ENCODE measurements at regions not wholly inside any gene's neighbourhood (a gene's known extent, or its start where the extent isn't known, plus 50 kb on each side); places are given as distances from the start of the nearest gene placed in this dataset.

DNA sequence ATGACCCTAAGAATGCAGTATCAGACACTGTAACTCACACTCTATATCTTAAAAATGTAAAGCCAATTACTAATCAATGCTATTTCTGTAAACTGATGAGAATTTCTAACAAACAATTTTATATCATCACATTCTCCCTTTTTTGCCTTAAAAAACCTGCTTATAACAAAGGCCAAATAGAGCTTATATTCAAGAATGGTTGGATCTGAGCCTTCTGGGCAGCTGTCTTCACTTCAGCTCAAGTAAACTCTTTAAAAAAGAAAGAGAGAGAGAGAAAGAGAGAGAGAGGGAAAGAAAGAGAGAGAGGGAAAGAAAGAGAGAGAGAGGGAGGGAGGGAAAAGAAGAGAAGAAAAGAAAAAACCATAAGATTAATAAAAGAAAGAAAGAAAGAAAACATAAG, 231.8 kb downstream of the KCNE4 start:
- DNase-seq (ENCODE audit: low spot score), result no peak
- no peaks in the 10 kb centered on the region for H3K36me3 Mint-ChIP-seq
- POLR2A ChIA-PET, result no interaction called here
- CTCF ChIA-PET, result interaction anchor here (0.6 kb wide), 1 partner anchor 201 kb away, joined by 3 read pairs; no protein-coding TSS in a partner anchor
- H3K9me3 Mint-ChIP-seq, result peaks cover 16% of the 10 kb centered on the region
- no peak overlapping the region for H3K4me3 Mint-ChIP-seq
- H3K4me1 Mint-ChIP-seq, result no peaks in the 10 kb centered on the region
- ATAC-seq, result no peak
- no peaks in the 10 kb centered on the region; the same call in 1 of the 2 replicates for H3K27me3 Mint-ChIP-seq (ENCODE audit: low read depth)
- TF ChIP-seq, protein P1, sequence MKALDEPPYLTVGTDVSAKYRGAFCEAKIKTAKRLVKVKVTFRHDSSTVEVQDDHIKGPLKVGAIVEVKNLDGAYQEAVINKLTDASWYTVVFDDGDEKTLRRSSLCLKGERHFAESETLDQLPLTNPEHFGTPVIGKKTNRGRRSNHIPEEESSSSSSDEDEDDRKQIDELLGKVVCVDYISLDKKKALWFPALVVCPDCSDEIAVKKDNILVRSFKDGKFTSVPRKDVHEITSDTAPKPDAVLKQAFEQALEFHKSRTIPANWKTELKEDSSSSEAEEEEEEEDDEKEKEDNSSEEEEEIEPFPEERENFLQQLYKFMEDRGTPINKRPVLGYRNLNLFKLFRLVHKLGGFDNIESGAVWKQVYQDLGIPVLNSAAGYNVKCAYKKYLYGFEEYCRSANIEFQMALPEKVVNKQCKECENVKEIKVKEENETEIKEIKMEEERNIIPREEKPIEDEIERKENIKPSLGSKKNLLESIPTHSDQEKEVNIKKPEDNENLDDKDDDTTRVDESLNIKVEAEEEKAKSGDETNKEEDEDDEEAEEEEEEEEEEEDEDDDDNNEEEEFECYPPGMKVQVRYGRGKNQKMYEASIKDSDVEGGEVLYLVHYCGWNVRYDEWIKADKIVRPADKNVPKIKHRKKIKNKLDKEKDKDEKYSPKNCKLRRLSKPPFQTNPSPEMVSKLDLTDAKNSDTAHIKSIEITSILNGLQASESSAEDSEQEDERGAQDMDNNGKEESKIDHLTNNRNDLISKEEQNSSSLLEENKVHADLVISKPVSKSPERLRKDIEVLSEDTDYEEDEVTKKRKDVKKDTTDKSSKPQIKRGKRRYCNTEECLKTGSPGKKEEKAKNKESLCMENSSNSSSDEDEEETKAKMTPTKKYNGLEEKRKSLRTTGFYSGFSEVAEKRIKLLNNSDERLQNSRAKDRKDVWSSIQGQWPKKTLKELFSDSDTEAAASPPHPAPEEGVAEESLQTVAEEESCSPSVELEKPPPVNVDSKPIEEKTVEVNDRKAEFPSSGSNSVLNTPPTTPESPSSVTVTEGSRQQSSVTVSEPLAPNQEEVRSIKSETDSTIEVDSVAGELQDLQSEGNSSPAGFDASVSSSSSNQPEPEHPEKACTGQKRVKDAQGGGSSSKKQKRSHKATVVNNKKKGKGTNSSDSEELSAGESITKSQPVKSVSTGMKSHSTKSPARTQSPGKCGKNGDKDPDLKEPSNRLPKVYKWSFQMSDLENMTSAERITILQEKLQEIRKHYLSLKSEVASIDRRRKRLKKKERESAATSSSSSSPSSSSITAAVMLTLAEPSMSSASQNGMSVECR (CRISPR knock-in tag; IDR thresholded peaks at IDR 0.05; ENCODE audit: borderline replicate concordance), result no peak
- TF ChIP-seq, protein P2, sequence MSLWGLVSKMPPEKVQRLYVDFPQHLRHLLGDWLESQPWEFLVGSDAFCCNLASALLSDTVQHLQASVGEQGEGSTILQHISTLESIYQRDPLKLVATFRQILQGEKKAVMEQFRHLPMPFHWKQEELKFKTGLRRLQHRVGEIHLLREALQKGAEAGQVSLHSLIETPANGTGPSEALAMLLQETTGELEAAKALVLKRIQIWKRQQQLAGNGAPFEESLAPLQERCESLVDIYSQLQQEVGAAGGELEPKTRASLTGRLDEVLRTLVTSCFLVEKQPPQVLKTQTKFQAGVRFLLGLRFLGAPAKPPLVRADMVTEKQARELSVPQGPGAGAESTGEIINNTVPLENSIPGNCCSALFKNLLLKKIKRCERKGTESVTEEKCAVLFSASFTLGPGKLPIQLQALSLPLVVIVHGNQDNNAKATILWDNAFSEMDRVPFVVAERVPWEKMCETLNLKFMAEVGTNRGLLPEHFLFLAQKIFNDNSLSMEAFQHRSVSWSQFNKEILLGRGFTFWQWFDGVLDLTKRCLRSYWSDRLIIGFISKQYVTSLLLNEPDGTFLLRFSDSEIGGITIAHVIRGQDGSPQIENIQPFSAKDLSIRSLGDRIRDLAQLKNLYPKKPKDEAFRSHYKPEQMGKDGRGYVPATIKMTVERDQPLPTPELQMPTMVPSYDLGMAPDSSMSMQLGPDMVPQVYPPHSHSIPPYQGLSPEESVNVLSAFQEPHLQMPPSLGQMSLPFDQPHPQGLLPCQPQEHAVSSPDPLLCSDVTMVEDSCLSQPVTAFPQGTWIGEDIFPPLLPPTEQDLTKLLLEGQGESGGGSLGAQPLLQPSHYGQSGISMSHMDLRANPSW (CRISPR knock-in tag; conservative IDR thresholded peaks at IDR 0.05; ENCODE audit: low read depth), result no peak
- no peak for TF ChIP-seq ZNF671 (CRISPR knock-in tag; IDR thresholded peaks at IDR 0.05)
- H3K27ac Mint-ChIP-seq, result no peak overlapping the region

DNA sequence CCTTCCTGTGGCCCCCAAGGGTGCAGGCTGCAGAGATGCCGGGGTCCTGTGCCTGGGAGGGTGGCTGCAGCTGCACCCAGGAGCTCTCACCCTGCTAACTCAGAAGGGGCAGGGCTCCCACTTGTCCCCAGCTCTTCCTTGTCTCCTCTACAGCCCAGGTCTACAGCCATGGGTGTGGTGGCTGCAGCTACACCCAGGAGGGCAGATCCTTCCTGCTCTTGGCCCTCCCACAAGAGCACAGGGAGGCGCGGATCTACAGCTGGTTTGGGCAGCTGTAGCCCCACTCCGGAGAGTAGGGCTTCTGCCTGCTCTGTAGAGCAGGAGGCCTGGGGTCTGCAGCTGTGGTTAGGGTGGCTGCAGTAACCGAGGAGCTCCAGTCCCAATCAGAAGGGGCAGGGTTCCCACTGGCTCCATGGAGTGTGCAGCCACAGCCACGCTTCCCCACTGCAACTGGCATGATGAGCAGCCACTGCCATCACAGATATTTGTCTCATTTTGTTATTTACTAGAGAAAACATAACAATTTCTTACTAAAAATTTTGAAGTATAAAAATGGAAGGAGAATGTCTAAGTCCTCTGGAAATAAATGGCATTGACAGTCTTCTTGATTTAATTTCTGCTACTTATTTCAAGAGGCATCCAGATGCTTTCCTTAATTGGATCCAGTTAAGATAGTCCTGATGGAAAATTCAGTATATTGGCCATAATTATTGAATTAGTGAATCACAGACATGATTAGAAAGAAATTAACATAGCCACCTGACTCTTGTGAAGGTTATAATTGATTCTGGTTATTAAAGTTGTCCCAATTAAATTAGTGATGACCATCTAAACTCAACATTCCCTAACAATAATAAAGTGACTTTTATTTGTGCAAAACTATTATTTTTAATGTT, 233.6 kb downstream of the KCNE4 start:
- CTCF ChIA-PET, result interaction anchor here (1.2 kb wide), 1 partner anchor 38 kb away, joined by 3 read pairs; no protein-coding TSS in a partner anchor
- Mint-ChIP-seq H3K4me3 (no peak overlapping the region), H3K9me3 (peaks cover 21% of the 10 kb centered on the region)

More for the DNA sequence above, 233.6 kb downstream of the KCNE4 start:
- Mint-ChIP-seq H3K27me3 (ENCODE audit: low read depth) (no peaks in the 10 kb centered on the region; the same call in 1 of the 2 replicates), H3K36me3 (no peaks in the 10 kb centered on the region), H3K4me1 (no peaks in the 10 kb centered on the region), H3K27ac (no peak overlapping the region)
- DNase-seq (ENCODE audit: low spot score) (no peak), ATAC-seq (peak; percentile 20; the same call in 1 of the 2 replicates)
- TF ChIP-seq, protein P3, sequence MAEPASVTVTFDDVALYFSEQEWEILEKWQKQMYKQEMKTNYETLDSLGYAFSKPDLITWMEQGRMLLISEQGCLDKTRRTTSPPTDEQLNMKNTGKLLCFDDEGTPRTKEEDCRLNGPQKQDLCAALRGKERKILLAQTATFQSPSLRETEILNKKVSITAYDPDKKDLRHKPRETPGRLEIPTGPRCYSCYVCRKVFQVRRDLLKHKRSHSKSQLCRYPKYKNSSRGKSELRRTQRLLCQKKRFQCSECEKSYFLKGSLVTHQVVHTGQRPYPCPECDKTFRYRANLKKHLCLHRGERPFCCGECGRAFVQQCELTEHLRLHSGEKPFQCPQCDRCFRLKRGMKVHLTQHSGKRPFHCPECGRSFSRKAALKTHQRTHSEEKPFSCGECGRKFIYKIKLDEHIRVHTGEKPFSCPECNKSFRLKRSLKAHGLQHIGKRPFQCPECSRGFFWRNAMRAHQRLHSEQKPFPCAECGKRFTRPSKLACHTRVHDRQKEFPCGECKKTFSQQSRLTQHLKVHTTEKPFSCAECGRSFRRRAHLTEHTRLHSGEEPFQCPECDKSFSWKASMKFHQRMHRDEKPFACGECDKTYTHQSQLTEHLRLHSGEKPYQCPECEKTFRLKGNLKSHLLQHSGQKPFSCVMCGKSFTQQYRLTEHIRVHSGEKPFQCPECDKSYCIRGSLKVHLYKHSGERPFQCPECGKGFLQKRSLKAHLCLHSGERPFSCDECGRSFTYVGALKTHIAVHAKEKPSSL (CRISPR knock-in tag; conservative IDR thresholded peaks at IDR 0.05), result no peak
- TF ChIP-seq SP1 (CRISPR knock-in tag; conservative IDR thresholded peaks at IDR 0.05) (no peak), IRF2 (CRISPR knock-in tag; IDR thresholded peaks at IDR 0.05; ENCODE audit: borderline replicate concordance, low read depth) (no peak), SMAD4 (CRISPR knock-in tag; IDR thresholded peaks at IDR 0.05) (no peak), OVOL2 (CRISPR knock-in tag; IDR thresholded peaks at IDR 0.05; ENCODE audit: borderline replicate concordance) (no peak), GRHL2 (CRISPR knock-in tag; IDR thresholded peaks at IDR 0.05; ENCODE audit: insufficient replicate concordance, severe bottlenecking) (no peak), GABPB1 (CRISPR knock-in tag; IDR thresholded peaks at IDR 0.05) (no peak), ZNF138 (CRISPR knock-in tag; conservative IDR thresholded peaks at IDR 0.05) (no peak), CREM (CRISPR knock-in tag; IDR thresholded peaks at IDR 0.05) (no peak), SOX15 (CRISPR knock-in tag; IDR thresholded peaks at IDR 0.05) (no peak)
- TF ChIP-seq, protein P4, sequence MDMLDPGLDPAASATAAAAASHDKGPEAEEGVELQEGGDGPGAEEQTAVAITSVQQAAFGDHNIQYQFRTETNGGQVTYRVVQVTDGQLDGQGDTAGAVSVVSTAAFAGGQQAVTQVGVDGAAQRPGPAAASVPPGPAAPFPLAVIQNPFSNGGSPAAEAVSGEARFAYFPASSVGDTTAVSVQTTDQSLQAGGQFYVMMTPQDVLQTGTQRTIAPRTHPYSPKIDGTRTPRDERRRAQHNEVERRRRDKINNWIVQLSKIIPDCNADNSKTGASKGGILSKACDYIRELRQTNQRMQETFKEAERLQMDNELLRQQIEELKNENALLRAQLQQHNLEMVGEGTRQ (CRISPR knock-in tag; IDR thresholded peaks at IDR 0.05), result no peak
- TF ChIP-seq, protein P5, sequence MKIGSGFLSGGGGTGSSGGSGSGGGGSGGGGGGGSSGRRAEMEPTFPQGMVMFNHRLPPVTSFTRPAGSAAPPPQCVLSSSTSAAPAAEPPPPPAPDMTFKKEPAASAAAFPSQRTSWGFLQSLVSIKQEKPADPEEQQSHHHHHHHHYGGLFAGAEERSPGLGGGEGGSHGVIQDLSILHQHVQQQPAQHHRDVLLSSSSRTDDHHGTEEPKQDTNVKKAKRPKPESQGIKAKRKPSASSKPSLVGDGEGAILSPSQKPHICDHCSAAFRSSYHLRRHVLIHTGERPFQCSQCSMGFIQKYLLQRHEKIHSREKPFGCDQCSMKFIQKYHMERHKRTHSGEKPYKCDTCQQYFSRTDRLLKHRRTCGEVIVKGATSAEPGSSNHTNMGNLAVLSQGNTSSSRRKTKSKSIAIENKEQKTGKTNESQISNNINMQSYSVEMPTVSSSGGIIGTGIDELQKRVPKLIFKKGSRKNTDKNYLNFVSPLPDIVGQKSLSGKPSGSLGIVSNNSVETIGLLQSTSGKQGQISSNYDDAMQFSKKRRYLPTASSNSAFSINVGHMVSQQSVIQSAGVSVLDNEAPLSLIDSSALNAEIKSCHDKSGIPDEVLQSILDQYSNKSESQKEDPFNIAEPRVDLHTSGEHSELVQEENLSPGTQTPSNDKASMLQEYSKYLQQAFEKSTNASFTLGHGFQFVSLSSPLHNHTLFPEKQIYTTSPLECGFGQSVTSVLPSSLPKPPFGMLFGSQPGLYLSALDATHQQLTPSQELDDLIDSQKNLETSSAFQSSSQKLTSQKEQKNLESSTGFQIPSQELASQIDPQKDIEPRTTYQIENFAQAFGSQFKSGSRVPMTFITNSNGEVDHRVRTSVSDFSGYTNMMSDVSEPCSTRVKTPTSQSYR (CRISPR knock-in tag; IDR thresholded peaks at IDR 0.05), result no peak
- POLR2A ChIA-PET, result no interaction called here
